Fibroblast of pulmonary artery (primary cell): ENCODE measurements at regions not wholly inside any gene's neighbourhood (a gene's known extent, or its start where the extent isn't known, plus 50 kb on each side); places are given as distances from the start of the nearest gene placed in this dataset.

Experiments
- DNase-seq: peaks from one replicate; pipeline ENCODE4 v3.0.0-alpha.2; 2010; ENCODE audit warnings: low read depth
- H3K4me3 ChIP-seq: replicated peaks from 2 replicates; pipeline ENCODE4 v1.5.1; 2011; ENCODE audit warnings: low read depth, mild to moderate bottlenecking, control low read depth, low read length, moderate library complexity
- CTCF ChIP-seq: IDR thresholded peaks from 2 replicates; pipeline ENCODE4 v1.5.1; 2011; ENCODE audit warnings: mild to moderate bottlenecking, control low read depth, low read length, inconsistent platforms; ENCODE audit errors: missing control alignments

GRCh38 chr16:13768471-13768870 is 151.5 kb upstream of the ERCC4 start:
- DNase-seq, result no peak
- TF ChIP-seq CTCF, result no peak
- no peak overlapping the region for H3K4me3 ChIP-seq

- no peak for DNase-seq
- no peak overlapping the region for H3K4me3 ChIP-seq
- no peak for TF ChIP-seq CTCF
Measured at GRCh38 chr16:13770436-13770835, 149.5 kb upstream of the ERCC4 start.

- no peak overlapping the region for H3K4me3 ChIP-seq
- TF ChIP-seq CTCF, result no peak
- no peak for DNase-seq
Measured at GRCh38 chr16:13772782-13773181, 147.2 kb upstream of the ERCC4 start.

DNA sequence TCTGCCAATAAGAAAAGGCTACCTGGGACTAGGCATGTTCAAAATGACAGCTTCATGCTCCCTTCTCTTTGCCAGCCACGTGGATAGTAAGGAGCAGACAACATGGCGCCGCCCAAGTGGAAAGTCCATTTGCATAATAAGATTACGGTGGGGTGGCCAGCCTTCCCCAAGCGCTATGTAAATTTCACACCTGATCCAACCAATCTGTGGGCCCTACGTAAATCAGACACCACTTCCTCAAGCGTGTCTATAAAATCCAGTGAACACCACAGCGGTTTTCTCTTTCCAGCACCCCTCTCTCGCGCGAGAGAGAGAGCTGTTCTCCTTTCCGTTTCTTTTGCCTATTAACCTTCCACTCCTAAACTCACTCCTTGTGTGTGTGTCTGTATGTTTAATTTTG is 140.3 kb upstream of the ERCC4 start:
- no peak for TF ChIP-seq CTCF
- H3K4me3 ChIP-seq, result no peak overlapping the region
- no peak for DNase-seq

- no peak overlapping the region for H3K4me3 ChIP-seq
- DNase-seq, result no peak
- no peak for TF ChIP-seq CTCF
Measured at GRCh38 chr16:13780406-13781168, 139.4 kb upstream of the ERCC4 start.

DNA sequence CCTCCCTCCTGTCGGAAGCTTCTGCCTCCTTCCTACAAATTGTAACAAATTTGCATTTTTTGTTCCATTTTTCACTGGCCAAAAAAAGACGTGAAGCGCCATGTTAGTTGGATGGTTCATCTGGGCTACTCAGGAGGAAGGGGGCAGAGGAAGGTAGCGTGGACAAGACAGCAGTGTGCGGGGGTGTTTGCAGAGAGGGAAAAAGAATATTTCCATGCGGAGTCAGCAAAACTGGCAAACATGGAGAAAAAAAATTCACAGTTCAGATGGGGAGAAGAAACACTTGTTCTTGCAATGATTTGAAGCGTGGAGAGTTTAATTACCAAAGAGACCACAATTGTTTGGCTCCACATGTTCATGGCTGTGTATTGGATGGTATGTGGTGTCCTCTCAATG is 138.8 kb upstream of the ERCC4 start:
- H3K4me3 ChIP-seq, result no peak overlapping the region
- no peak for DNase-seq
- no peak for TF ChIP-seq CTCF
